NCI-H146 treated with DMSO at 0.1 percent for 48 hours (cell line): ENCODE measurements at regions not wholly inside any gene's neighbourhood (a gene's known extent, or its start where the extent isn't known, plus 50 kb on each side); places are given as distances from the start of the nearest gene placed in this dataset.
A peak's percentile ranks its signal among the peaks of the same experiment; 100 is the strongest.
"Not testable (repeated sequence)": the region's sequence is repeated elsewhere in the genome, so short reads cannot be mapped to it uniquely, and the experiment has no call there.

Experiments
- DNase-seq: peaks from one replicate; lab custom pipeline; 2025; ENCODE audit not compliant: unreplicated experiment; lab: John Stamatoyannopoulos, UW

- DNase-seq = no peak
Observed at GRCh38 chr6:115467726-115468125, 593.0 kb downstream of the FRK start.

GRCh38 chr6:115460913-115461312 is 599.8 kb downstream of the FRK start:
- DNase-seq = no peak

GRCh38 chr6:115456848-115457247 is 603.8 kb downstream of the FRK start:
- no peak for DNase-seq

- DNase-seq = no peak
Observed at GRCh38 chr6:115443825-115444478, 616.7 kb downstream of the FRK start.

- DNase-seq = no peak
Observed at GRCh38 chr6:115442323-115442722, 618.4 kb downstream of the FRK start.

- DNase-seq = no peak
Observed at GRCh38 chr6:115441651-115442050, 619.0 kb downstream of the FRK start.

GRCh38 chr6:115415378-115415777 is 645.3 kb downstream of the FRK start:
- no peak for DNase-seq

- DNase-seq = not testable (repeated sequence)
Observed at GRCh38 chr6:115414916-115415315, 645.8 kb downstream of the FRK start.

- no peak for DNase-seq
Observed at GRCh38 chr6:115411756-115412155, 648.9 kb downstream of the FRK start.

- DNase-seq = no peak
Observed at GRCh38 chr6:115404446-115404845, 656.2 kb downstream of the FRK start.

- DNase-seq = no peak
Observed at GRCh38 chr6:115398607-115399006, 662.1 kb downstream of the FRK start.

- no peak for DNase-seq
Observed at GRCh38 chr6:115396112-115396906, 664.4 kb downstream of the FRK start.

GRCh38 chr6:115393821-115394220 is 666.9 kb downstream of the FRK start:
- DNase-seq = no peak

GRCh38 chr6:115370202-115370601 is 690.5 kb downstream of the FRK start:
- no peak for DNase-seq

- no peak for DNase-seq
Observed at GRCh38 chr6:115365783-115366182, 694.9 kb downstream of the FRK start.

GRCh38 chr6:115363379-115363778 is 697.3 kb downstream of the FRK start:
- no peak for DNase-seq

GRCh38 chr6:115362234-115362633 is 698.5 kb downstream of the FRK start:
- DNase-seq = no peak

GRCh38 chr6:115360602-115361325 is 699.9 kb downstream of the FRK start:
- DNase-seq = peak; percentile 90

GRCh38 chr6:115358616-115359015 is 702.1 kb downstream of the FRK start:
- DNase-seq = no peak

- DNase-seq = no peak
Observed at GRCh38 chr6:115356371-115356770, 704.3 kb downstream of the FRK start.

- no peak for DNase-seq
Observed at GRCh38 chr6:115323001-115323400, 737.7 kb downstream of the FRK start.

GRCh38 chr6:115319823-115320222 is 740.9 kb downstream of the FRK start:
- no peak for DNase-seq
